Aorta (tissue), 5 donors: ENCODE measurements at regions not wholly inside any gene's neighbourhood (a gene's known extent, or its start where the extent isn't known, plus 50 kb on each side); places are given as distances from the start of the nearest gene placed in this dataset.

Experiments used
- ATAC-seq: fragments of 200-7000 bp; cut with Tn5 transposase; one replicate; pipeline ENCODE4 v1.9.1; 2022; ENCODE audit warnings: moderate library complexity; ENCODE audit not compliant: low FRiP score
- DNase-seq, 2 donors: peaks; one replicate each; pipeline ENCODE4 v3.0.0-alpha.2; 2020
- H3K27ac ChIP-seq, 2 donors: one replicate each; pipeline ENCODE4 v1.5.1; 2013; ENCODE audit warnings: low read length in 2 of 2, mild to moderate bottlenecking in 2 of 2, moderate library complexity in 2 of 2, control low read depth in 1 of 2, inconsistent platforms in 1 of 2, low read depth in 1 of 2
- H3K27me3 ChIP-seq, 2 donors: one replicate each; pipeline ENCODE4 v1.6.1; 2013; ENCODE audit warnings: control low read depth in 1 of 2, low read length in 1 of 2, mild to moderate bottlenecking in 1 of 2, moderate library complexity in 1 of 2; ENCODE audit not compliant: insufficient read depth in 2 of 2, control insufficient read depth in 1 of 2
- H3K36me3 ChIP-seq, 2 donors: one replicate each; pipeline ENCODE4 v1.6.1; 2013; ENCODE audit warnings: control low read depth in 1 of 2, low read length in 1 of 2, mild to moderate bottlenecking in 1 of 2; ENCODE audit not compliant: insufficient read depth in 2 of 2, control insufficient read depth in 1 of 2
- H3K4me1 ChIP-seq, 2 donors: one replicate each; pipeline ENCODE4 v1.6.1; 2013; ENCODE audit warnings: low read length in 2 of 2, control low read depth in 1 of 2, mild to moderate bottlenecking in 1 of 2, moderate library complexity in 1 of 2; ENCODE audit not compliant: insufficient read depth in 2 of 2, control insufficient read depth in 1 of 2
- H3K4me3 ChIP-seq, 2 donors: one replicate each; pipeline ENCODE4 v1.5.1; 2013; ENCODE audit warnings: low read length in 2 of 2, control low read depth in 1 of 2, mild to moderate bottlenecking in 1 of 2
- H3K9me3 ChIP-seq: one replicate; pipeline ENCODE4 v1.6.1; 2013; ENCODE audit warnings: mild to moderate bottlenecking, low read length; ENCODE audit not compliant: control insufficient read depth
- WGBS, 2 donors: extraction: QIAGEN DNeasy Blood & Tissue Kit; methylation state at CpG; one replicate each; pipeline ENCODE4 v1.1.7; 2013; 5-methylcytosine and 5-hydroxymethylcytosine counted together
- intact Hi-C, 2 donors: fragments of 100-400 bp; cut with DNase I; formaldehyde crosslinking; loops; one replicate each; pipeline versions ENCODE4 v1.14.2 to v1.15.0; 2022
- donor health status: healthy with polysubstance abuse.
- donor health status: Bipolar disorder and iron deficiency.
- donor health status: DM: no; HTN: no; CAD: no.
- donor health status: DM: no; HTN: no; CAD: no.
- donor health status: DM: yes; HTN: yes; CAD: no.

- ATAC-seq: no peak
- no peaks in the 10 kb centered on the region for H3K4me1 ChIP-seq
- 89 to 92% methylated on average over 15 of the region's 15 CpGs for WGBS, 2 donors
- no peaks in the 10 kb centered on the region for H3K9me3 ChIP-seq
- no peak overlapping the region for H3K27ac ChIP-seq
- H3K27me3 ChIP-seq: no peaks in the 10 kb centered on the region
- no peaks in the 10 kb centered on the region for H3K36me3 ChIP-seq
- DNase-seq: no peak
- intact Hi-C loops: no loop called here
- H3K4me3 ChIP-seq: no peak overlapping the region
Measured at GRCh38 chr16:85353839-85354685, 241.8 kb upstream of the CIBAR2 start.

GRCh38 chr16:85354686-85355514 lies 242.6 kb upstream of the CIBAR2 start:
- Histone ChIP-seq H3K36me3 (no peaks in the 10 kb centered on the region), H3K4me1 (no peaks in the 10 kb centered on the region), H3K4me3 (no peak overlapping the region), H3K27me3 (no peaks in the 10 kb centered on the region), H3K9me3 (no peaks in the 10 kb centered on the region), H3K27ac (no peak overlapping the region)
- ATAC-seq (no peak), DNase-seq (no peak)
- WGBS, 2 donors: 93 to 94% methylated on average over 20 of the region's 20 CpGs
- intact Hi-C loops: no loop called here

- Histone ChIP-seq H3K27ac (no peak overlapping the region), H3K4me3 (no peak overlapping the region), H3K36me3 (no peaks in the 10 kb centered on the region), H3K27me3 (no peaks in the 10 kb centered on the region), H3K9me3 (no peaks in the 10 kb centered on the region), H3K4me1 (no peaks in the 10 kb centered on the region)
- no peak for ATAC-seq
- intact Hi-C loops: no loop called here
- WGBS, 2 donors: 95% methylated on average over 7 of the region's 7 CpGs
- no peak for DNase-seq
Measured at GRCh38 chr16:85355515-85355837, 243.2 kb upstream of the CIBAR2 start.

- no peaks in the 10 kb centered on the region for H3K9me3 ChIP-seq
- ATAC-seq (no peak), DNase-seq (no peak)
- H3K27me3 ChIP-seq: no peaks in the 10 kb centered on the region
- H3K4me1 ChIP-seq: no peaks in the 10 kb centered on the region
- intact Hi-C loops: no loop called here
- no peaks in the 10 kb centered on the region for H3K36me3 ChIP-seq
- WGBS, 2 donors: 96 to 98% methylated on average over 15 to 17 of the region's 17 CpGs
- no peak overlapping the region for H3K4me3 ChIP-seq
- H3K27ac ChIP-seq: no peak overlapping the region
Measured at GRCh38 chr16:85356157-85356556, 243.9 kb upstream of the CIBAR2 start.

GRCh38 chr16:85357323-85357722 lies 245.1 kb upstream of the CIBAR2 start:
- intact Hi-C loops: no loop called here
- Histone ChIP-seq H3K4me3 (no peak overlapping the region), H3K27ac (no peak overlapping the region), H3K27me3 (no peaks in the 10 kb centered on the region), H3K4me1 (no peaks in the 10 kb centered on the region), H3K36me3 (no peaks in the 10 kb centered on the region), H3K9me3 (no peaks in the 10 kb centered on the region)
- WGBS, 2 donors: 97% methylated on average over 12 of the region's 12 CpGs
- no peak for ATAC-seq
- no peak for DNase-seq

GRCh38 chr16:85357924-85358505 lies 245.7 kb upstream of the CIBAR2 start:
- 95 to 97% methylated on average over 17 of the region's 17 CpGs for WGBS, 2 donors
- intact Hi-C loops: no loop called here

GRCh38 chr16:85358704-85359146 lies 246.5 kb upstream of the CIBAR2 start:
- WGBS, 2 donors: 69 to 76% methylated on average over 10 of the region's 10 CpGs
- no peaks in the 10 kb centered on the region for H3K36me3 ChIP-seq
- intact Hi-C loops: no loop called here

More at GRCh38 chr16:85357924-85358505, 245.7 kb upstream of the CIBAR2 start:
- H3K27ac ChIP-seq: no peak overlapping the region
- DNase-seq: no peak
- ATAC-seq: no peak
- no peaks in the 10 kb centered on the region for H3K36me3 ChIP-seq
- no peaks in the 10 kb centered on the region for H3K27me3 ChIP-seq
- no peaks in the 10 kb centered on the region for H3K4me1 ChIP-seq
- H3K4me3 ChIP-seq: no peak overlapping the region
- H3K9me3 ChIP-seq: no peaks in the 10 kb centered on the region

GRCh38 chr16:85359147-85359822 lies 247.0 kb upstream of the CIBAR2 start:
- WGBS, 2 donors: 89 to 90% methylated on average over 21 of the region's 21 CpGs
- no peaks in the 10 kb centered on the region for H3K27me3 ChIP-seq
- H3K36me3 ChIP-seq: no peaks in the 10 kb centered on the region
- H3K4me3 ChIP-seq: no peak overlapping the region
- no peak overlapping the region for H3K27ac ChIP-seq
- ATAC-seq (no peak), DNase-seq (no peak)
- H3K4me1 ChIP-seq: no peaks in the 10 kb centered on the region
- H3K9me3 ChIP-seq: no peaks in the 10 kb centered on the region
- intact Hi-C loops: no loop called here

More at GRCh38 chr16:85358704-85359146, 246.5 kb upstream of the CIBAR2 start:
- no peak overlapping the region for H3K27ac ChIP-seq
- no peaks in the 10 kb centered on the region for H3K27me3 ChIP-seq
- no peaks in the 10 kb centered on the region for H3K4me1 ChIP-seq
- no peak for ATAC-seq
- no peak for DNase-seq
- no peaks in the 10 kb centered on the region for H3K9me3 ChIP-seq
- H3K4me3 ChIP-seq: no peak overlapping the region
